ENCODE measurements at regions not wholly inside any gene's neighbourhood (a gene's known extent, or its start where the extent isn't known, plus 50 kb on each side); places are given as distances from the start of the nearest gene placed in this dataset.

GRCh38 chr6:23316931-23317330 lies 747.6 kb downstream of the HDGFL1 start:
- no peak for TF ChIP-seq EZH2 (IDR thresholded peaks at IDR 0.05; ENCODE audit: low read length, missing control alignments)
- TF ChIP-seq, protein P1, sequence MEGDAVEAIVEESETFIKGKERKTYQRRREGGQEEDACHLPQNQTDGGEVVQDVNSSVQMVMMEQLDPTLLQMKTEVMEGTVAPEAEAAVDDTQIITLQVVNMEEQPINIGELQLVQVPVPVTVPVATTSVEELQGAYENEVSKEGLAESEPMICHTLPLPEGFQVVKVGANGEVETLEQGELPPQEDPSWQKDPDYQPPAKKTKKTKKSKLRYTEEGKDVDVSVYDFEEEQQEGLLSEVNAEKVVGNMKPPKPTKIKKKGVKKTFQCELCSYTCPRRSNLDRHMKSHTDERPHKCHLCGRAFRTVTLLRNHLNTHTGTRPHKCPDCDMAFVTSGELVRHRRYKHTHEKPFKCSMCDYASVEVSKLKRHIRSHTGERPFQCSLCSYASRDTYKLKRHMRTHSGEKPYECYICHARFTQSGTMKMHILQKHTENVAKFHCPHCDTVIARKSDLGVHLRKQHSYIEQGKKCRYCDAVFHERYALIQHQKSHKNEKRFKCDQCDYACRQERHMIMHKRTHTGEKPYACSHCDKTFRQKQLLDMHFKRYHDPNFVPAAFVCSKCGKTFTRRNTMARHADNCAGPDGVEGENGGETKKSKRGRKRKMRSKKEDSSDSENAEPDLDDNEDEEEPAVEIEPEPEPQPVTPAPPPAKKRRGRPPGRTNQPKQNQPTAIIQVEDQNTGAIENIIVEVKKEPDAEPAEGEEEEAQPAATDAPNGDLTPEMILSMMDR (conservative IDR thresholded peaks at IDR 0.05 in 1 of 2, IDR thresholded peaks at IDR 0.05 in 1 of 2; ENCODE audit: low read depth in 1 of 2, low read length in 2 of 2): no peak
